GM18519 (cell line): ENCODE measurements at regions not wholly inside any gene's neighbourhood (a gene's known extent, or its start where the extent isn't known, plus 50 kb on each side); places are given as distances from the start of the nearest gene placed in this dataset.
"Not testable (repeated sequence)": the region's sequence is repeated elsewhere in the genome, so short reads cannot be mapped to it uniquely, and the experiment has no call there.

ENCODE experiments used
- ATAC-seq: cut with Tn5 transposase; IDR thresholded peaks from one replicate; pipeline ENCODE4 v1.9.1; 2021; ENCODE audit warnings: mild to moderate bottlenecking, moderate library complexity; ENCODE audit not compliant: unreplicated experiment, low FRiP score

GRCh38 chr7:119950390-119951041 lies 322.5 kb upstream of the KCND2 start:
- ATAC-seq = not testable (repeated sequence)

GRCh38 chr7:119951614-119952013 lies 321.4 kb upstream of the KCND2 start:
- ATAC-seq = not testable (repeated sequence)

GRCh38 chr7:119957335-119957734 lies 315.6 kb upstream of the KCND2 start:
- no peak for ATAC-seq

- ATAC-seq = no peak
Measured at GRCh38 chr7:119959811-119960210, 313.2 kb upstream of the KCND2 start.

GRCh38 chr7:119963654-119964053 lies 309.3 kb upstream of the KCND2 start:
- ATAC-seq = no peak

- ATAC-seq = no peak
Measured at GRCh38 chr7:119964065-119964464, 308.9 kb upstream of the KCND2 start.

- ATAC-seq = no peak
Measured at GRCh38 chr7:119964788-119965542, 308.0 kb upstream of the KCND2 start.

- ATAC-seq = no peak
Measured at GRCh38 chr7:119967221-119967620, 305.8 kb upstream of the KCND2 start.

- not testable (repeated sequence) for ATAC-seq
Measured at GRCh38 chr7:119968411-119968810, 304.6 kb upstream of the KCND2 start.

GRCh38 chr7:119969054-119969453 lies 303.9 kb upstream of the KCND2 start:
- no peak for ATAC-seq

GRCh38 chr7:119969763-119970162 lies 303.2 kb upstream of the KCND2 start:
- no peak for ATAC-seq

- no peak for ATAC-seq
Measured at GRCh38 chr7:119974972-119975371, 298.0 kb upstream of the KCND2 start.

GRCh38 chr7:119982884-119983283 lies 290.1 kb upstream of the KCND2 start:
- ATAC-seq = no peak

GRCh38 chr7:119983468-119983867 lies 289.5 kb upstream of the KCND2 start:
- no peak for ATAC-seq

GRCh38 chr7:119984247-119984646 lies 288.7 kb upstream of the KCND2 start:
- ATAC-seq = no peak

GRCh38 chr7:119988401-119988800 lies 284.6 kb upstream of the KCND2 start:
- no peak for ATAC-seq

- ATAC-seq = no peak
Measured at GRCh38 chr7:119994928-119995327, 278.0 kb upstream of the KCND2 start.

- peak; percentile 93 for ATAC-seq
Measured at GRCh38 chr7:119996634-119997033, 276.3 kb upstream of the KCND2 start.

- no peak for ATAC-seq
Measured at GRCh38 chr7:119999738-120000475, 273.1 kb upstream of the KCND2 start.

- ATAC-seq = no peak
Measured at GRCh38 chr7:120005720-120006119, 267.3 kb upstream of the KCND2 start.

GRCh38 chr7:120014301-120014700 lies 258.7 kb upstream of the KCND2 start:
- not testable (repeated sequence) for ATAC-seq
